Nephron progenitor cell (in vitro differentiated cells): ENCODE measurements at regions not wholly inside any gene's neighbourhood (a gene's known extent, or its start where the extent isn't known, plus 50 kb on each side); places are given as distances from the start of the nearest gene placed in this dataset.

Source experiments
- DNase-seq: peaks from one replicate; pipeline ENCODE4 v3.0.0; 2021
- H3K27ac Mint-ChIP-seq: 2 replicates; pipeline ENCODE4 v1.8.0; 2021; ENCODE audit warnings: mild to moderate bottlenecking, moderate library complexity, mixed read lengths
- H3K27me3 Mint-ChIP-seq: 2 replicates; pipeline ENCODE4 v1.8.0; 2021; ENCODE audit warnings: mild to moderate bottlenecking, low read depth, mixed read lengths; ENCODE audit not compliant: poor library complexity
- H3K36me3 Mint-ChIP-seq: 2 replicates; pipeline ENCODE4 v1.8.0; 2021; ENCODE audit warnings: low read depth, mixed read lengths
- H3K4me1 Mint-ChIP-seq: 2 replicates; pipeline ENCODE4 v1.8.0; 2021; ENCODE audit warnings: mixed read lengths
- H3K4me3 Mint-ChIP-seq: 2 replicates; pipeline ENCODE4 v1.8.0; 2021; ENCODE audit warnings: mild to moderate bottlenecking, moderate library complexity, mixed read lengths
- H3K9me3 Mint-ChIP-seq: 2 replicates; pipeline ENCODE4 v1.8.0; 2021; ENCODE audit warnings: mild to moderate bottlenecking, moderate library complexity, mixed read lengths
- TF ChIP-seq, protein P1 (sequence below): fragments of 200-600 bp; sonication (generic); IDR thresholded peaks from 2 replicates; pipeline ENCODE4 v1.5.0; 2021; ENCODE audit warnings: antibody characterized with exemption

DNA sequence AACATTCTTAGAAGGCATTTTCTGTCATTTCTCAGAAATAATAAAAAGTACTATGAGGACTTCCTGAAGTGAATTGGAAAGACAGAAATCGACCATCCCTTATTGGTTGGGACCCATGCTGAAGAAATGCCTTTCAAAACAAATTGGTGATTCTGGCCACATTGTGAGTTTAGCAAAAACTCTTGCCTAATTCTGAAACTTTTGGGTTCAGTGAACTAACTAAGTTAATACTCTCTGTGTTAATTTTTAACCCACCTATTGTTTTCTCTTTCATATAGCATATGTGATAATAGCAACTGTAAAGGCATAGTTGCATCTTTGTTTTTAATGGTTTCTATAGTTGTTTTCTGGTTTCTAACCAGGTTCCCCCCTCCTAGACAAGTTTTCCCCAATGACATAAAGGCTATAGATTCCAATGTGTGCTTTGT is 129.3 kb upstream of the FAT1 start:
- DNase-seq: no peak
- no peaks in the 10 kb centered on the region for H3K27me3 Mint-ChIP-seq
- H3K27ac Mint-ChIP-seq: no peak overlapping the region
- peaks cover 29% of the 10 kb centered on the region for H3K9me3 Mint-ChIP-seq
- TF ChIP-seq, protein P1, sequence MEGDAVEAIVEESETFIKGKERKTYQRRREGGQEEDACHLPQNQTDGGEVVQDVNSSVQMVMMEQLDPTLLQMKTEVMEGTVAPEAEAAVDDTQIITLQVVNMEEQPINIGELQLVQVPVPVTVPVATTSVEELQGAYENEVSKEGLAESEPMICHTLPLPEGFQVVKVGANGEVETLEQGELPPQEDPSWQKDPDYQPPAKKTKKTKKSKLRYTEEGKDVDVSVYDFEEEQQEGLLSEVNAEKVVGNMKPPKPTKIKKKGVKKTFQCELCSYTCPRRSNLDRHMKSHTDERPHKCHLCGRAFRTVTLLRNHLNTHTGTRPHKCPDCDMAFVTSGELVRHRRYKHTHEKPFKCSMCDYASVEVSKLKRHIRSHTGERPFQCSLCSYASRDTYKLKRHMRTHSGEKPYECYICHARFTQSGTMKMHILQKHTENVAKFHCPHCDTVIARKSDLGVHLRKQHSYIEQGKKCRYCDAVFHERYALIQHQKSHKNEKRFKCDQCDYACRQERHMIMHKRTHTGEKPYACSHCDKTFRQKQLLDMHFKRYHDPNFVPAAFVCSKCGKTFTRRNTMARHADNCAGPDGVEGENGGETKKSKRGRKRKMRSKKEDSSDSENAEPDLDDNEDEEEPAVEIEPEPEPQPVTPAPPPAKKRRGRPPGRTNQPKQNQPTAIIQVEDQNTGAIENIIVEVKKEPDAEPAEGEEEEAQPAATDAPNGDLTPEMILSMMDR: no peak
- no peak overlapping the region for H3K4me3 Mint-ChIP-seq
- H3K4me1 Mint-ChIP-seq: no peaks in the 10 kb centered on the region
- H3K36me3 Mint-ChIP-seq: peaks cover 18% of the 10 kb centered on the region

DNA sequence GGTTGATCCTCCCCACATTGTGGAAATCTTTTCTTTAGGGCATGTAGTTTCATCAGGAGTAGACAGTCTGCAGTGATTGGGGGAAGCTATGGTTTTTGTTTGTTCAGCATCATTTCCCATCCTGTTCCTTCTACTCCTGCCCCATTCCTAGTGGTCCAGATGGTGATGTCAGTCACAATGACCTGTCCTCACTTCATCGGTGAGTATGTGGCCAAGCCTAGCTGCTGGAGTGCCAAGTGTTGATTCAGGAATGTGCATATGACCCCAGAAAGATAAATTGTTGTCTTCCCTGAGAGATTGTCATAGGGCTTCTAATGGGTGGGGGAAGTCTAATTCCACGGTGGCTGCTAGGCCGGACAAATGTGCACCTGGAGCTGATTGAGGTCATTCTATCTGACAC is 130.6 kb upstream of the FAT1 start:
- Mint-ChIP-seq H3K27me3 (no peaks in the 10 kb centered on the region), H3K4me3 (no peak overlapping the region), H3K27ac (no peak overlapping the region), H3K4me1 (no peaks in the 10 kb centered on the region), H3K36me3 (peaks cover 18% of the 10 kb centered on the region), H3K9me3 (peaks cover 24% of the 10 kb centered on the region)
- no peak for DNase-seq
- TF ChIP-seq, protein P1: no peak

DNA sequence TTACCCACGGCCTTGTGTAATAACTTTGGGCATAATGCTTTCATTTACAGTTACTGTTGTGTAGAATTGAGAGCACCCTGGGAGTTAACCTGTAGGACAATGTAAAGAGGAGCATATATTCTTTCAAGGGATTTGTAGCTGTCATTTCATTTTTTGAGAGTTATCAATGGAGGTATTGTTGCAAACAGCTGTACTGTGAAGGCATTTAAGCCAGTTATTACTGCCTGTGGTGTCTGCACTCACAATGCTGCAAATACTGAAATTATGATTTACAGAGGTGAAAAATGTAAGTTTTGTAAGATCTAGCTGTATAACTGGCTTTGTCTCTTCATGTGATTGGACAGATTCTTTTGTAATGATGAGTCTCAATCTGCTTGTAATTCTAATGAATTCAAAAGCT is 131.5 kb upstream of the FAT1 start:
- peaks cover 18% of the 10 kb centered on the region for H3K36me3 Mint-ChIP-seq
- no peaks in the 10 kb centered on the region for H3K27me3 Mint-ChIP-seq
- H3K4me3 Mint-ChIP-seq: no peak overlapping the region
- peaks cover 18% of the 10 kb centered on the region for H3K9me3 Mint-ChIP-seq
- H3K4me1 Mint-ChIP-seq: no peaks in the 10 kb centered on the region
- TF ChIP-seq, protein P1: no peak
- H3K27ac Mint-ChIP-seq: no peak overlapping the region
- DNase-seq: no peak

DNA sequence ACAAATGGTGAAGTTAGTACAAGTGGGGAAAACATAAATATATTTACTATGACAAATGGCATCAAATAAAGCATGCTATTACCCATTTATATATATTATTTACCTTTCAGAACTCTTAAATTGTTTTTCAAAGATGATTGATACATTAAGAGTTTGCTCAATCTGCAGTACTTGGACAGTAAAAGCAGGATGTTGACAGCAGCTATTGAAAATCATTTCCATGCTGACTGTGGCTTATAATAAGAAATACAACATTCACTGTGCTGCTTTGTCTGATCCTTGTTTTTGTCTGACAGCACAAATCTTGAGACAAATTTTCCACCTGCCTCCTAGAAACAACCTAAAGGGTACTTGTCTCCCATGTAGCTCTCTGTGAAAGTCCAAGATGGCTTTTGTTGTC is 134.1 kb upstream of the FAT1 start:
- H3K27me3 Mint-ChIP-seq: no peaks in the 10 kb centered on the region
- no peaks in the 10 kb centered on the region for H3K36me3 Mint-ChIP-seq
- H3K9me3 Mint-ChIP-seq: no peaks in the 10 kb centered on the region
- no peak overlapping the region for H3K27ac Mint-ChIP-seq
- no peak overlapping the region for H3K4me3 Mint-ChIP-seq
- TF ChIP-seq, protein P1: no peak
- no peak for DNase-seq
- no peaks in the 10 kb centered on the region for H3K4me1 Mint-ChIP-seq

DNA sequence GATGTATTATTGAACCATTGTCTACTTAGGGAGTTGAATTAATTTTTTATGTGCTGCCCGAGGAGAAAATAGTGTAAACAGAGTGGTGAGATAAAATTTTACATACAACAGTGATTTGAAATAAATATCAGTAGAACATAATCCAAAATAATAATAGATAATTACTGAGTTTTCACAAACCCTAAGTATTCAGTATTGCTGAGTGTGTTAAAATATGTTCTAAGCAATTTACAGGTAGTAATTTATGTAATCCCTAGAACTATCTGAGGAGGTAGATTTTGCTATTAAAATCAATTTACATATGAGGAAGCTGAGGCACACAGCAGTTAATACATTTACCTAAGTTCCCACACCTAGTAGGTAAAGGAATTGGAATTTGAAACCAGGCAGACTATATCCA is 134.7 kb upstream of the FAT1 start:
- Mint-ChIP-seq H3K9me3 (no peaks in the 10 kb centered on the region), H3K36me3 (no peaks in the 10 kb centered on the region), H3K4me3 (no peak overlapping the region), H3K27me3 (no peaks in the 10 kb centered on the region), H3K4me1 (no peaks in the 10 kb centered on the region), H3K27ac (no peak overlapping the region)
- TF ChIP-seq, protein P1: no peak
- DNase-seq: no peak

DNA sequence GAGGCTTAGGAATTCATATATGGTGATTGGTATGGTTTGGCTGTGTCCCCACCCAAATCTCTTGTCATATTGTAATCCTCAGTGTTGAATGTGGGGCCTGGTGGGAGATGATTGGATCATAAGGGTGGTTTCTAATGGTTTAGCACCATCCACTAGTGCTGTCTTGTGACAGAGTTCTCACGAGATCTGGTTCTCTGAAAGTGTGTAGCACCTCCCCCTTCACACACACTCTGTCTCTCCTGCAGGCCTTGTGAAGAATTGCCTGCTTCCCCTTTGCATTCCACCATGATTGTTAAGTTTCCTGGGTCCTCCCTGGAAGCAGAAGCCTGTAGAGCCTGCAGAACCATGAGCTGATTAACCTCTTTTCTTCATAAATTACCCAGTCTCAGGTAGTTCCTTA is 135.8 kb upstream of the FAT1 start:
- Mint-ChIP-seq H3K36me3 (no peaks in the 10 kb centered on the region), H3K27ac (no peak overlapping the region), H3K4me3 (no peak overlapping the region), H3K27me3 (no peaks in the 10 kb centered on the region), H3K4me1 (no peaks in the 10 kb centered on the region), H3K9me3 (no peaks in the 10 kb centered on the region)
- no peak for DNase-seq
- TF ChIP-seq, protein P1: no peak
